ENCODE measurements at regions not wholly inside any gene's neighbourhood (a gene's known extent, or its start where the extent isn't known, plus 50 kb on each side); places are given as distances from the start of the nearest gene placed in this dataset.

- no peaks in the 10 kb centered on the region for H3K9me3 ChIP-seq
- TF ChIP-seq, protein P1, sequence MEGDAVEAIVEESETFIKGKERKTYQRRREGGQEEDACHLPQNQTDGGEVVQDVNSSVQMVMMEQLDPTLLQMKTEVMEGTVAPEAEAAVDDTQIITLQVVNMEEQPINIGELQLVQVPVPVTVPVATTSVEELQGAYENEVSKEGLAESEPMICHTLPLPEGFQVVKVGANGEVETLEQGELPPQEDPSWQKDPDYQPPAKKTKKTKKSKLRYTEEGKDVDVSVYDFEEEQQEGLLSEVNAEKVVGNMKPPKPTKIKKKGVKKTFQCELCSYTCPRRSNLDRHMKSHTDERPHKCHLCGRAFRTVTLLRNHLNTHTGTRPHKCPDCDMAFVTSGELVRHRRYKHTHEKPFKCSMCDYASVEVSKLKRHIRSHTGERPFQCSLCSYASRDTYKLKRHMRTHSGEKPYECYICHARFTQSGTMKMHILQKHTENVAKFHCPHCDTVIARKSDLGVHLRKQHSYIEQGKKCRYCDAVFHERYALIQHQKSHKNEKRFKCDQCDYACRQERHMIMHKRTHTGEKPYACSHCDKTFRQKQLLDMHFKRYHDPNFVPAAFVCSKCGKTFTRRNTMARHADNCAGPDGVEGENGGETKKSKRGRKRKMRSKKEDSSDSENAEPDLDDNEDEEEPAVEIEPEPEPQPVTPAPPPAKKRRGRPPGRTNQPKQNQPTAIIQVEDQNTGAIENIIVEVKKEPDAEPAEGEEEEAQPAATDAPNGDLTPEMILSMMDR (IDR thresholded peaks at IDR 0.05): no peak
- no peaks in the 10 kb centered on the region for H3K4me1 ChIP-seq
- H3K27me3 ChIP-seq: no peaks in the 10 kb centered on the region
- H3K36me3 ChIP-seq: no peaks in the 10 kb centered on the region
- H3K4me3 ChIP-seq: no peak overlapping the region
- DNase-seq: no peak
- H3K27ac ChIP-seq: no peak overlapping the region
- intact Hi-C loops (cut with DNase I): no loop called here
- H3K9ac ChIP-seq (ENCODE audit: low read depth in 2 of 2, low read length in 2 of 2): no peak overlapping the region
Measured at GRCh38 chr14:49980027-49980426, 87.1 kb downstream of the ARF6 start.

- intact Hi-C loops (cut with DNase I): no loop called here
- no peaks in the 10 kb centered on the region for H3K4me1 ChIP-seq
- no peaks in the 10 kb centered on the region for H3K36me3 ChIP-seq
- peak overlapping the region in 1 of 2 donors; percentile 24 for H3K9ac ChIP-seq (ENCODE audit: low read depth in 2 of 2, low read length in 2 of 2)
- H3K27ac ChIP-seq: no peak overlapping the region
- TF ChIP-seq, protein P1 (IDR thresholded peaks at IDR 0.05): no peak
- H3K27me3 ChIP-seq: no peaks in the 10 kb centered on the region
- no peak overlapping the region for H3K4me3 ChIP-seq
- H3K9me3 ChIP-seq: no peaks in the 10 kb centered on the region
- DNase-seq: no peak
Measured at GRCh38 chr14:49982082-49982481, 89.2 kb downstream of the ARF6 start.

- Histone ChIP-seq H3K9ac (ENCODE audit: low read depth in 2 of 2, low read length in 2 of 2) (peak overlapping the region in 1 of 2 donors; percentile 24), H3K36me3 (no peaks in the 10 kb centered on the region), H3K9me3 (no peaks in the 10 kb centered on the region), H3K27me3 (no peaks in the 10 kb centered on the region), H3K4me1 (no peaks in the 10 kb centered on the region), H3K4me3 (no peak overlapping the region), H3K27ac (no peak overlapping the region)
- TF ChIP-seq, protein P1 (IDR thresholded peaks at IDR 0.05): no peak
- intact Hi-C loops (cut with DNase I): no loop called here
- no peak for DNase-seq
Measured at GRCh38 chr14:49982501-49982951, 89.6 kb downstream of the ARF6 start.

- no peaks in the 10 kb centered on the region for H3K27me3 ChIP-seq
- no peaks in the 10 kb centered on the region for H3K9me3 ChIP-seq
- DNase-seq: no peak
- H3K9ac ChIP-seq (ENCODE audit: low read depth in 2 of 2, low read length in 2 of 2): no peak overlapping the region
- no peak overlapping the region for H3K27ac ChIP-seq
- intact Hi-C loops (cut with DNase I): no loop called here
- no peaks in the 10 kb centered on the region for H3K36me3 ChIP-seq
- TF ChIP-seq, protein P1 (IDR thresholded peaks at IDR 0.05): no peak
- H3K4me1 ChIP-seq: no peaks in the 10 kb centered on the region
- no peak overlapping the region for H3K4me3 ChIP-seq
Measured at GRCh38 chr14:49984424-49984823, 91.5 kb downstream of the ARF6 start.

GRCh38 chr14:49986343-49987014 is 93.6 kb downstream of the ARF6 start:
- TF ChIP-seq, protein P1 (IDR thresholded peaks at IDR 0.05): no peak
- Histone ChIP-seq H3K4me3 (no peak overlapping the region), H3K4me1 (no peaks in the 10 kb centered on the region), H3K36me3 (no peaks in the 10 kb centered on the region), H3K27ac (peak overlapping the region; percentile 33), H3K27me3 (no peaks in the 10 kb centered on the region), H3K9ac (ENCODE audit: low read depth in 2 of 2, low read length in 2 of 2) (peak overlapping the region in 1 of 2 donors; percentile 54), H3K9me3 (no peaks in the 10 kb centered on the region)
- DNase-seq: no peak
- intact Hi-C loops (cut with DNase I): no loop called here
